ENCODE measurements at regions not wholly inside any gene's neighbourhood (a gene's known extent, or its start where the extent isn't known, plus 50 kb on each side); places are given as distances from the start of the nearest gene placed in this dataset.

DNA sequence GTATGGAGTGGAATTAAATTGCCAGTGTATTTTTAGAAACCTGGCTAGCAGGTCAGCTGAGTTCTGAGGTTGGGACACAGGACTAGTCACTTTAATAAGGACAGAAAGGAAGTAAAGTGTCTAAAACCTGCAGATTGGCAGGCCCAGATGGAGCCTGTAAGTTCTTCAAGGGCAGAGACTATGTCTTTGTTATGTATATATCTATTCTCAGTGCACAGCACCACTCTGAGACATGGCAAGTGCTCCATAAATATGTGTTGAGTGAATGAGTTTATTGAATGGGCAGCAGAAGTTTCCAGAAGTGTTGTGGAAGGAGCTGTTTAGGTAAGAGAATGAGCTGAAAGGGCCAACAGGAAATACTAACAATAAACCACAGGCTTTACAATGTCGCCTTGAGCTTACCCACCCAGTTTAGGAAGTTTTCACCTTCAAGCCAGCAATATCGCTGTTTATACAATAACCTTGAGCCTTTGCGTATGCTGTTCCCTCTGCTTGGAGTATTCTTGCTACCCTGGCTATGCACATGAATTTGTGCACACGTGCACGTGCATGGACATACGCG, 109.5 kb upstream of the TMPO start:
- Histone ChIP-seq H3K79me2 (ENCODE audit: insufficient read depth, low read length) (no peaks in the 10 kb centered on the region), H4K8ac (replicated peaks; ENCODE audit: insufficient read length, low read depth, low read length) (no peak overlapping the region), H3K23me2 (ENCODE audit: insufficient read length, low read depth, low read length, poor library complexity, severe bottlenecking) (no peaks in the 10 kb centered on the region), H3K27ac (ENCODE audit: insufficient read length, low read depth, low read length) (no peak overlapping the region), H2BK120ac (ENCODE audit: low read depth, low read length, poor library complexity, severe bottlenecking) (no peak overlapping the region), H2AK5ac (ENCODE audit: insufficient read length, low read length) (no peak overlapping the region), H3K23ac (ENCODE audit: insufficient read length, low read depth, low read length) (no peak overlapping the region), H3K27me3 (ENCODE audit: insufficient read depth, low read length) (no peaks in the 10 kb centered on the region), H2BK15ac (ENCODE audit: low read depth, low read length) (no peak overlapping the region), H2BK5ac (ENCODE audit: insufficient read length, low read length) (no peak overlapping the region), H2BK20ac (ENCODE audit: low read depth, low read length, poor library complexity, severe bottlenecking) (no peak overlapping the region), H2AFZ (ENCODE audit: low read length) (no peak overlapping the region), H3K56ac (ENCODE audit: insufficient read length, low read depth, low read length) (no peak overlapping the region), H3K4me1 (ENCODE audit: insufficient read depth, low read length) (peaks cover 10% of the 10 kb centered on the region; the same call in 1 of the 2 replicates), H4K91ac (ENCODE audit: insufficient read length, low read depth, low read length) (no peak overlapping the region), H3K79me1 (ENCODE audit: insufficient read depth, low read depth, low read length, poor library complexity, severe bottlenecking) (no peaks in the 10 kb centered on the region), H2BK12ac (ENCODE audit: insufficient read length, low read depth, low read length) (no peak overlapping the region), H3K4ac (ENCODE audit: low read depth, low read length) (no peak overlapping the region), H4K5ac (ENCODE audit: insufficient read length, low read depth, low read length) (no peak overlapping the region), H4K20me1 (ENCODE audit: control insufficient read depth, insufficient read depth, insufficient read length) (no peaks in the 10 kb centered on the region), H3K4me2 (ENCODE audit: insufficient read depth, insufficient read length, low read length) (no peak overlapping the region), H3K9me3 (ENCODE audit: control insufficient read depth, low read depth, low read length) (no peaks in the 10 kb centered on the region), H3K18ac (ENCODE audit: insufficient read length, low read depth, low read length) (no peak overlapping the region), H3T11ph (ENCODE audit: low read length) (no peak overlapping the region), H3K14ac (ENCODE audit: insufficient read depth, low read length) (no peak overlapping the region), H3K9ac (ENCODE audit: extremely low read depth, insufficient read length, low read length) (no peak overlapping the region)
- Mint-ChIP-seq H3K4me1 (peaks cover 22 to 45% of the 10 kb centered on the region in 2 experiments), H3K4me3 (no peak overlapping the region), H3K9me3 (peaks cover 9 to 28% of the 10 kb centered on the region in 2 experiments), H3K36me3 (ENCODE audit: insufficient read depth in 1 of 3, low read depth in 3 of 3) (peaks cover 8 to 20% (median 9%) of the 10 kb centered on the region in 3 experiments; a peak in 5 of 7 replicates), H3K27me3 (ENCODE audit: low read depth) (no peaks in the 10 kb centered on the region), H3K27ac (0 out of 7 replicates have a peak overlapping the region, but pooled peaks of 1 of the 3 experiments have one; percentile 6)
- TF ChIP-seq, protein P1, sequence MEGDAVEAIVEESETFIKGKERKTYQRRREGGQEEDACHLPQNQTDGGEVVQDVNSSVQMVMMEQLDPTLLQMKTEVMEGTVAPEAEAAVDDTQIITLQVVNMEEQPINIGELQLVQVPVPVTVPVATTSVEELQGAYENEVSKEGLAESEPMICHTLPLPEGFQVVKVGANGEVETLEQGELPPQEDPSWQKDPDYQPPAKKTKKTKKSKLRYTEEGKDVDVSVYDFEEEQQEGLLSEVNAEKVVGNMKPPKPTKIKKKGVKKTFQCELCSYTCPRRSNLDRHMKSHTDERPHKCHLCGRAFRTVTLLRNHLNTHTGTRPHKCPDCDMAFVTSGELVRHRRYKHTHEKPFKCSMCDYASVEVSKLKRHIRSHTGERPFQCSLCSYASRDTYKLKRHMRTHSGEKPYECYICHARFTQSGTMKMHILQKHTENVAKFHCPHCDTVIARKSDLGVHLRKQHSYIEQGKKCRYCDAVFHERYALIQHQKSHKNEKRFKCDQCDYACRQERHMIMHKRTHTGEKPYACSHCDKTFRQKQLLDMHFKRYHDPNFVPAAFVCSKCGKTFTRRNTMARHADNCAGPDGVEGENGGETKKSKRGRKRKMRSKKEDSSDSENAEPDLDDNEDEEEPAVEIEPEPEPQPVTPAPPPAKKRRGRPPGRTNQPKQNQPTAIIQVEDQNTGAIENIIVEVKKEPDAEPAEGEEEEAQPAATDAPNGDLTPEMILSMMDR (conservative IDR thresholded peaks at IDR 0.05) = no peak
- no peak for DNase-seq
- WGBS (ENCODE audit: extremely low coverage, insufficient read length, low lambda C conversion rate) = no CpG with 5 or more reads among the region's 7 CpGs

Measured in H9 (cell line).